HCT116 (cell line): ENCODE measurements at regions not wholly inside any gene's neighbourhood (a gene's known extent, or its start where the extent isn't known, plus 50 kb on each side); places are given as distances from the start of the nearest gene placed in this dataset.

ENCODE experiments used
- ATAC-seq: fragments of 200-7000 bp; cut with Tn5 transposase; 2 replicates; pipeline ENCODE4 v1.9.1; 2020; ENCODE audit warnings: mild to moderate bottlenecking, moderate library complexity
- BruUV-seq: library from RNA; stranded (reverse); fragments of 400-500 nt; replicated peaks from 2 replicates; lab custom pipeline; 2021; lab: Mats Ljungman, UMichigan
- CTCF ChIA-PET: fragments of 300-600 bp; sonication (Branson Sonifier 250); formaldehyde crosslinking; loops from one replicate; lab custom pipeline; 2021; ENCODE audit warnings: antibody characterized with exemption; lab: Charles Lee
- POLR2A ChIA-PET: fragments of 300-600, 350-600 bp; sonication (Branson Sonifier 250); formaldehyde crosslinking; loops from one replicate; lab custom pipeline; 2021; ENCODE audit warnings: antibody characterized with exemption; lab: Charles Lee
- RAD21 ChIA-PET, 2 experiments: fragments of 300-600 bp; sonication (Branson Sonifier 250); formaldehyde crosslinking; loops; one replicate each; lab custom pipeline; 2023; ENCODE audit warnings: low total read pairs in 2 of 2; ENCODE audit not compliant: uncharacterized antibody in 2 of 2, unreplicated experiment in 2 of 2, low non-redundant PET in 1 of 2; lab: Charles Lee
- DNase-seq: peaks from one replicate; pipeline ENCODE4 v3.0.0-alpha.2; 2010; ENCODE audit warnings: low read depth, low spot score
- H2AFZ ChIP-seq: fragments of 200-600 bp; shearing (Covaris generic), sonication (generic); 2 replicates; pipeline ENCODE4 v1.6.1; 2017; ENCODE audit warnings: low read depth, mixed run types, mixed read lengths, antibody characterized with exemption, low read length; ENCODE audit not compliant: poor library complexity, severe bottlenecking
- H3K27ac ChIP-seq: 2 replicates; pipeline ENCODE4 v1.5.1; 2012; ENCODE audit warnings: low read depth, low read length
- H3K27me3 ChIP-seq: fragments of 200-600 bp; sonication (generic); 2 replicates; pipeline ENCODE4 v1.6.1; 2016; ENCODE audit warnings: mixed run types, low read length, mixed read lengths; ENCODE audit not compliant: insufficient read depth
- H3K36me3 ChIP-seq, 2 experiments: fragments of 200-500 bp in 1 of 2; fragments of 200-600 bp in 1 of 2; sonication (Bioruptor generic) in 1 of 2; sonication (generic) in 1 of 2; 2 replicates each; pipeline versions ENCODE4 v1.5.1 to v1.6.1; 2014 to 2016; ENCODE audit warnings: low read length in 2 of 2, inconsistent platforms in 1 of 2, mixed read lengths in 1 of 2, mixed run types in 1 of 2; ENCODE audit not compliant: insufficient read depth in 2 of 2, control insufficient read depth in 1 of 2
- H3K4me1 ChIP-seq, 2 experiments: fragments of 200-600 bp in 1 of 2; sonication (generic) in 1 of 2; 2 replicates each; pipeline versions ENCODE4 v1.5.1 to v1.6.1; 2012 to 2017; ENCODE audit warnings: low read length in 2 of 2, inconsistent platforms in 1 of 2, mild to moderate bottlenecking in 1 of 2, mixed read lengths in 1 of 2, mixed run types in 1 of 2, moderate library complexity in 1 of 2; ENCODE audit not compliant: insufficient read depth in 2 of 2, control insufficient read depth in 1 of 2
- H3K4me2 ChIP-seq: fragments of 200-600 bp; sonication (generic); 2 replicates; pipeline ENCODE4 v1.6.1; 2017; ENCODE audit warnings: mixed run types, low read length, mixed read lengths
- H3K4me3 ChIP-seq, 2 experiments: fragments of 200-600 bp in 1 of 2; sonication (generic) in 1 of 2; replicated peaks in 1 of 2; 2 replicates each; pipeline ENCODE4 v1.5.1; 2011 to 2016; ENCODE audit warnings: low read length in 2 of 2, control low read depth in 1 of 2, low read depth in 1 of 2, mild to moderate bottlenecking in 1 of 2, mixed read lengths in 1 of 2, mixed run types in 1 of 2
- H3K79me2 ChIP-seq: fragments of 200-600 bp; sonication (generic); 2 replicates; pipeline ENCODE4 v1.6.1; 2017; ENCODE audit warnings: mild to moderate bottlenecking, mixed run types, low read length, moderate library complexity, mixed read lengths; ENCODE audit not compliant: insufficient read depth
- H3K9ac ChIP-seq: fragments of 200-600 bp; sonication (generic); 2 replicates; pipeline ENCODE4 v1.6.1; 2016; ENCODE audit warnings: low read length, mixed read lengths
- H3K9me2 ChIP-seq: fragments of 200-600 bp; sonication (generic), shearing (Covaris generic); 2 replicates; pipeline ENCODE4 v1.6.1; 2017; ENCODE audit warnings: mixed run types, mild to moderate bottlenecking, moderate library complexity; ENCODE audit not compliant: insufficient read depth
- H3K9me3 ChIP-seq, 2 experiments: fragments of 200-500 bp in 1 of 2; fragments of 200-600 bp in 1 of 2; sonication (Bioruptor generic) in 1 of 2; sonication (generic) in 1 of 2; 2 replicates each; pipeline ENCODE4 v1.6.1; 2014 to 2017; ENCODE audit warnings: low read length in 2 of 2, mixed read lengths in 2 of 2, inconsistent platforms in 1 of 2, low read depth in 1 of 2, mild to moderate bottlenecking in 1 of 2, mixed run types in 1 of 2, moderate library complexity in 1 of 2; ENCODE audit not compliant: control insufficient read depth in 1 of 2, insufficient read depth in 1 of 2
- H4K20me1 ChIP-seq: fragments of 200-600 bp; sonication (generic), shearing (Covaris generic); 2 replicates; pipeline ENCODE4 v1.6.1; 2017; ENCODE audit warnings: mixed run types, mild to moderate bottlenecking, moderate library complexity; ENCODE audit not compliant: insufficient read depth
- CEBPB ChIP-seq: IDR thresholded peaks from 2 replicates; pipeline ENCODE4 v1.6.1; 2012; ENCODE audit warnings: low read depth
- EGR1 ChIP-seq: IDR thresholded peaks from 2 replicates; pipeline ENCODE4 v1.6.1; 2012; ENCODE audit warnings: low read depth
- ELF1 ChIP-seq: IDR thresholded peaks from 2 replicates; pipeline ENCODE4 v1.6.1; 2012; ENCODE audit warnings: low read depth, borderline replicate concordance
- EZH2 ChIP-seq: fragments of 200-600 bp; sonication (generic); IDR thresholded peaks from 2 replicates; pipeline ENCODE4 v1.6.1; 2017; ENCODE audit warnings: antibody characterized with exemption, mixed run types
- EZH2phosphoT487 ChIP-seq: fragments of 200-600 bp; IDR thresholded peaks from 2 replicates; pipeline ENCODE4 v1.6.1; 2018; ENCODE audit warnings: antibody characterized with exemption, borderline replicate concordance
- FOSL1 ChIP-seq: IDR thresholded peaks from 2 replicates; pipeline ENCODE4 v1.6.1; 2012; ENCODE audit warnings: low read depth
- JUND ChIP-seq: IDR thresholded peaks from 2 replicates; pipeline ENCODE4 v1.6.1; 2012
- POLR2A ChIP-seq: IDR thresholded peaks from 2 replicates; pipeline ENCODE4 v1.7.0; 2011; ENCODE audit warnings: borderline replicate concordance; ENCODE audit not compliant: insufficient read depth, insufficient read length; ENCODE audit errors: extremely low read depth
- POLR2AphosphoS5 ChIP-seq: IDR thresholded peaks from 2 replicates; pipeline ENCODE4 v1.6.1; 2011; ENCODE audit warnings: mild to moderate bottlenecking, low read depth, low read length, moderate library complexity
- SIN3A ChIP-seq: IDR thresholded peaks from 2 replicates; pipeline ENCODE4 v1.6.1; 2012; ENCODE audit warnings: low read depth
- SP1 ChIP-seq: IDR thresholded peaks from 2 replicates; pipeline ENCODE4 v1.6.1; 2012; ENCODE audit warnings: low read depth
- SRF ChIP-seq: IDR thresholded peaks from 2 replicates; pipeline ENCODE4 v1.6.1; 2012; ENCODE audit warnings: low read depth
- TCF7L2 ChIP-seq: IDR thresholded peaks from 2 replicates; pipeline ENCODE4 v1.7.0; 2011; ENCODE audit warnings: borderline replicate concordance, inconsistent platforms; ENCODE audit not compliant: insufficient read depth, insufficient read length; ENCODE audit errors: extremely low read depth
- ZFX ChIP-seq: fragments of 450-650 bp; IDR thresholded peaks from 2 replicates; pipeline ENCODE4 v1.6.1; 2017
- ZNF274 ChIP-seq: fragments of 200-500 bp; sonication (Bioruptor generic); IDR thresholded peaks from 2 replicates; pipeline ENCODE4 v1.6.1; 2014; ENCODE audit warnings: mild to moderate bottlenecking, low read depth, low read length, inconsistent platforms
- intact Hi-C: fragments of 100-400 bp; cut with micrococcal nuclease; formaldehyde crosslinking; loops from 2 replicates; pipeline ENCODE4 v1.10.0; 2022
- TF ChIP-seq, protein P1 (sequence below): IDR thresholded peaks from 2 replicates; pipeline ENCODE4 v1.6.1; 2012
- TF ChIP-seq, protein P2 (sequence below), 3 experiments: fragments of 200-600 bp in 1 of 3; sonication (generic) in 1 of 3; IDR thresholded peaks in 2 of 3; conservative IDR thresholded peaks in 1 of 3; 2 replicates each; pipeline ENCODE4 v1.5.1; 2012 to 2017; ENCODE audit warnings: low read depth in 2 of 3, low read length in 2 of 3, antibody characterized with exemption in 1 of 3, borderline replicate concordance in 1 of 3, control low read depth in 1 of 3, mild to moderate bottlenecking in 1 of 3, mixed read lengths in 1 of 3, mixed run types in 1 of 3, moderate library complexity in 1 of 3; ENCODE audit not compliant: insufficient read depth in 1 of 3
- TF ChIP-seq, protein P3 (sequence below): IDR thresholded peaks from 2 replicates; pipeline ENCODE4 v1.6.1; 2012
- TF ChIP-seq, protein P4 (sequence below): IDR thresholded peaks from 2 replicates; pipeline ENCODE4 v1.6.1; 2011; ENCODE audit warnings: mild to moderate bottlenecking, low read length, moderate library complexity; ENCODE audit not compliant: insufficient replicate concordance; ENCODE audit errors: extremely low read depth
- TF ChIP-seq, protein P5 (sequence below): IDR thresholded peaks from 2 replicates; pipeline ENCODE4 v1.6.1; 2012; ENCODE audit warnings: low read depth

DNA sequence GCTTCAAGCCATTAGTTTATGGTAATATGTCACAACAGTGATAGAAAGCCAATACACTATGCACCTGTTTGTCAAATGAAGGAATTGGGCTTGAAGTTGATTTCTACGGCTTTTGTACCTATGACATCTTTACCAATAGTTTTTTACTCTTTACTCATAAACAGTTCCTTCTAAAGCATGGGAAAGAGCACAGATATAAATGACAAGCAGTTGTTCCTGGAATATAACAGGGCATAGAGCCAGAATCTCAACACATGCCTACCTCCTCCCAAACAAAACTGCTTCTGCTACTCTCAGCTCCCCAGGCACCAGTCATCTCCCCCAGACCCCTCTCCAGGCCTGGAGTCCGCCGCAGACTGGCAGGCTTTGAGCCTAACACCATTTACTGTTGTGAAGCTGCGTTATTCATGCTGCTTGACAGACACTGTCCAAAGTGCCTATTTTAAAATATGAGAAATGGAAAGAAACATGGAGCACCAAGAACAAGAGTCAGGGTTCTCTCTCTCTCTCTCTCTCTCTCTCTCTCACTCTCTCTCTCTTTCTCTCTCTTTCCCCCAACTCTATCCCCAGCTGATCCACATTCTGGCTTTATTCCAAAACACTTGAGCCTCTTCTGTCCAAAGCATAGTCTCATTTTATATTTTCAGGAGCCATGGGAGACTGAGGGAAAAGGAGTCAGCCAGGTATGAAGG, 111.6 kb downstream of the ADRB2 start:
- H3K4me1 ChIP-seq, result no peaks in the 10 kb centered on the region
- no peak overlapping the region for H3K4me2 ChIP-seq
- no peak for DNase-seq
- H2AFZ ChIP-seq, result no peak overlapping the region
- no peak for TF ChIP-seq SIN3A
- no peak for TF ChIP-seq FOSL1
- no peak for TF ChIP-seq SP1
- no peak for TF ChIP-seq ZFX
- TF ChIP-seq EZH2, result no peak
- TF ChIP-seq, protein P1, sequence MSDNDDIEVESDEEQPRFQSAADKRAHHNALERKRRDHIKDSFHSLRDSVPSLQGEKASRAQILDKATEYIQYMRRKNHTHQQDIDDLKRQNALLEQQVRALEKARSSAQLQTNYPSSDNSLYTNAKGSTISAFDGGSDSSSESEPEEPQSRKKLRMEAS, result no peak
- TF ChIP-seq EZH2phosphoT487, result no peak
- TF ChIP-seq, protein P2, sequence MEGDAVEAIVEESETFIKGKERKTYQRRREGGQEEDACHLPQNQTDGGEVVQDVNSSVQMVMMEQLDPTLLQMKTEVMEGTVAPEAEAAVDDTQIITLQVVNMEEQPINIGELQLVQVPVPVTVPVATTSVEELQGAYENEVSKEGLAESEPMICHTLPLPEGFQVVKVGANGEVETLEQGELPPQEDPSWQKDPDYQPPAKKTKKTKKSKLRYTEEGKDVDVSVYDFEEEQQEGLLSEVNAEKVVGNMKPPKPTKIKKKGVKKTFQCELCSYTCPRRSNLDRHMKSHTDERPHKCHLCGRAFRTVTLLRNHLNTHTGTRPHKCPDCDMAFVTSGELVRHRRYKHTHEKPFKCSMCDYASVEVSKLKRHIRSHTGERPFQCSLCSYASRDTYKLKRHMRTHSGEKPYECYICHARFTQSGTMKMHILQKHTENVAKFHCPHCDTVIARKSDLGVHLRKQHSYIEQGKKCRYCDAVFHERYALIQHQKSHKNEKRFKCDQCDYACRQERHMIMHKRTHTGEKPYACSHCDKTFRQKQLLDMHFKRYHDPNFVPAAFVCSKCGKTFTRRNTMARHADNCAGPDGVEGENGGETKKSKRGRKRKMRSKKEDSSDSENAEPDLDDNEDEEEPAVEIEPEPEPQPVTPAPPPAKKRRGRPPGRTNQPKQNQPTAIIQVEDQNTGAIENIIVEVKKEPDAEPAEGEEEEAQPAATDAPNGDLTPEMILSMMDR (IDR thresholded peaks at IDR 0.05 in 2 of 3, conservative IDR thresholded peaks at IDR 0.05 in 1 of 3; ENCODE audit: borderline replicate concordance in 1 of 3, insufficient read depth in 1 of 3, low read depth in 2 of 3, low read length in 2 of 3), result no peak
- no peak for TF ChIP-seq TCF7L2
- TF ChIP-seq, protein P3, sequence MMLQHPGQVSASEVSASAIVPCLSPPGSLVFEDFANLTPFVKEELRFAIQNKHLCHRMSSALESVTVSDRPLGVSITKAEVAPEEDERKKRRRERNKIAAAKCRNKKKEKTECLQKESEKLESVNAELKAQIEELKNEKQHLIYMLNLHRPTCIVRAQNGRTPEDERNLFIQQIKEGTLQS, result no peak
- no peak for TF ChIP-seq JUND
- no peak for TF ChIP-seq EGR1
- TF ChIP-seq POLR2A, result no peak
- TF ChIP-seq, protein P4, sequence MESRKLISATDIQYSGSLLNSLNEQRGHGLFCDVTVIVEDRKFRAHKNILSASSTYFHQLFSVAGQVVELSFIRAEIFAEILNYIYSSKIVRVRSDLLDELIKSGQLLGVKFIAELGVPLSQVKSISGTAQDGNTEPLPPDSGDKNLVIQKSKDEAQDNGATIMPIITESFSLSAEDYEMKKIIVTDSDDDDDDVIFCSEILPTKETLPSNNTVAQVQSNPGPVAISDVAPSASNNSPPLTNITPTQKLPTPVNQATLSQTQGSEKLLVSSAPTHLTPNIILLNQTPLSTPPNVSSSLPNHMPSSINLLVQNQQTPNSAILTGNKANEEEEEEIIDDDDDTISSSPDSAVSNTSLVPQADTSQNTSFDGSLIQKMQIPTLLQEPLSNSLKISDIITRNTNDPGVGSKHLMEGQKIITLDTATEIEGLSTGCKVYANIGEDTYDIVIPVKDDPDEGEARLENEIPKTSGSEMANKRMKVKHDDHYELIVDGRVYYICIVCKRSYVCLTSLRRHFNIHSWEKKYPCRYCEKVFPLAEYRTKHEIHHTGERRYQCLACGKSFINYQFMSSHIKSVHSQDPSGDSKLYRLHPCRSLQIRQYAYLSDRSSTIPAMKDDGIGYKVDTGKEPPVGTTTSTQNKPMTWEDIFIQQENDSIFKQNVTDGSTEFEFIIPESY, result no peak
- no peak for TF ChIP-seq CEBPB
- TF ChIP-seq ZNF274, result no peak
- no peak for TF ChIP-seq SRF
- no peak for TF ChIP-seq POLR2AphosphoS5
- TF ChIP-seq ELF1, result no peak
- TF ChIP-seq, protein P5, sequence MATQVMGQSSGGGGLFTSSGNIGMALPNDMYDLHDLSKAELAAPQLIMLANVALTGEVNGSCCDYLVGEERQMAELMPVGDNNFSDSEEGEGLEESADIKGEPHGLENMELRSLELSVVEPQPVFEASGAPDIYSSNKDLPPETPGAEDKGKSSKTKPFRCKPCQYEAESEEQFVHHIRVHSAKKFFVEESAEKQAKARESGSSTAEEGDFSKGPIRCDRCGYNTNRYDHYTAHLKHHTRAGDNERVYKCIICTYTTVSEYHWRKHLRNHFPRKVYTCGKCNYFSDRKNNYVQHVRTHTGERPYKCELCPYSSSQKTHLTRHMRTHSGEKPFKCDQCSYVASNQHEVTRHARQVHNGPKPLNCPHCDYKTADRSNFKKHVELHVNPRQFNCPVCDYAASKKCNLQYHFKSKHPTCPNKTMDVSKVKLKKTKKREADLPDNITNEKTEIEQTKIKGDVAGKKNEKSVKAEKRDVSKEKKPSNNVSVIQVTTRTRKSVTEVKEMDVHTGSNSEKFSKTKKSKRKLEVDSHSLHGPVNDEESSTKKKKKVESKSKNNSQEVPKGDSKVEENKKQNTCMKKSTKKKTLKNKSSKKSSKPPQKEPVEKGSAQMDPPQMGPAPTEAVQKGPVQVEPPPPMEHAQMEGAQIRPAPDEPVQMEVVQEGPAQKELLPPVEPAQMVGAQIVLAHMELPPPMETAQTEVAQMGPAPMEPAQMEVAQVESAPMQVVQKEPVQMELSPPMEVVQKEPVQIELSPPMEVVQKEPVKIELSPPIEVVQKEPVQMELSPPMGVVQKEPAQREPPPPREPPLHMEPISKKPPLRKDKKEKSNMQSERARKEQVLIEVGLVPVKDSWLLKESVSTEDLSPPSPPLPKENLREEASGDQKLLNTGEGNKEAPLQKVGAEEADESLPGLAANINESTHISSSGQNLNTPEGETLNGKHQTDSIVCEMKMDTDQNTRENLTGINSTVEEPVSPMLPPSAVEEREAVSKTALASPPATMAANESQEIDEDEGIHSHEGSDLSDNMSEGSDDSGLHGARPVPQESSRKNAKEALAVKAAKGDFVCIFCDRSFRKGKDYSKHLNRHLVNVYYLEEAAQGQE, result no peak
- TF ChIP-seq, all 23 proteins: peak for 0
- no peaks in the 10 kb centered on the region for H4K20me1 ChIP-seq
- H3K9me2 ChIP-seq, result no peaks in the 10 kb centered on the region
- ChIA-PET CTCF (no interaction called here), RAD21 (no interaction called here), POLR2A (no interaction called here)
- ATAC-seq, result no peak
- intact Hi-C loops, result no loop called here
- no peak overlapping the region for H3K27ac ChIP-seq
- no peaks in the 10 kb centered on the region for H3K36me3 ChIP-seq
- H3K9ac ChIP-seq, result no peak overlapping the region
- BruUV-seq, result no TSS peak
- H3K27me3 ChIP-seq, result no peaks in the 10 kb centered on the region
- H3K79me2 ChIP-seq, result no peaks in the 10 kb centered on the region
- H3K4me3 ChIP-seq, result no peak overlapping the region
- H3K9me3 ChIP-seq, result no peaks in the 10 kb centered on the region
